Gastrocnemius medialis (tissue), 4 donors: ENCODE measurements at regions not wholly inside any gene's neighbourhood (a gene's known extent, or its start where the extent isn't known, plus 50 kb on each side); places are given as distances from the start of the nearest gene placed in this dataset.

ENCODE experiments used
- POLR2A ChIP-seq, 2 donors: fragments of 450-650 bp; IDR thresholded peaks; one replicate each; pipeline ENCODE4 v1.6.1; 2017; ENCODE audit warnings: antibody characterized with exemption in 2 of 2, mild to moderate bottlenecking in 2 of 2, moderate library complexity in 2 of 2
- TF ChIP-seq, protein P1 (sequence below), 5 experiments: fragments of 450-650 bp in 3 of 5; fragments of 200-600 bp in 2 of 5; sonication (generic) in 2 of 5; IDR thresholded peaks in 4 of 5; conservative IDR thresholded peaks in 1 of 5; 1 replicate in 4 of 5; 2 replicates in 1 of 5; pipeline ENCODE4 v1.5.1; 2016 to 2019; ENCODE audit warnings: antibody characterized with exemption in 5 of 5, mild to moderate bottlenecking in 3 of 5, moderate library complexity in 3 of 5

DNA sequence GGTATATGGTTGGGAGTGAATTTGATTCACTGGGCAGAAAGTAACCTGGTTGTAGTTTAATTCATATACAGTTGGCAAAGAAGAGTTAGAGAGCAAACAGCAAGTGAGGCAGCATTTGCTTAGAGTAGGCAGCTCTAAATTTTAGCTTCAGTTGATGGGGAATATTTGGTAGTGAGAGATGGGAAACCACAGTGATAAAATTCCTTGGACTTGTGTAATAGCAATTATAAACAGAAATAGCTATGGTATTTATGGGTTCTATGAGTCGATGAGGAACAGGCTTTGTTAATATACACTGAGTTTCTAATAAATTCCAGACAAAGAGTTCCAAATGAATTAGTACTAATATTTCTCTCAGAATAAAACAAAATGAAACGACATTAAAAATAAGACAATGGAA, 894.0 kb downstream of the ROBO2 start:
- TF ChIP-seq, protein P1, sequence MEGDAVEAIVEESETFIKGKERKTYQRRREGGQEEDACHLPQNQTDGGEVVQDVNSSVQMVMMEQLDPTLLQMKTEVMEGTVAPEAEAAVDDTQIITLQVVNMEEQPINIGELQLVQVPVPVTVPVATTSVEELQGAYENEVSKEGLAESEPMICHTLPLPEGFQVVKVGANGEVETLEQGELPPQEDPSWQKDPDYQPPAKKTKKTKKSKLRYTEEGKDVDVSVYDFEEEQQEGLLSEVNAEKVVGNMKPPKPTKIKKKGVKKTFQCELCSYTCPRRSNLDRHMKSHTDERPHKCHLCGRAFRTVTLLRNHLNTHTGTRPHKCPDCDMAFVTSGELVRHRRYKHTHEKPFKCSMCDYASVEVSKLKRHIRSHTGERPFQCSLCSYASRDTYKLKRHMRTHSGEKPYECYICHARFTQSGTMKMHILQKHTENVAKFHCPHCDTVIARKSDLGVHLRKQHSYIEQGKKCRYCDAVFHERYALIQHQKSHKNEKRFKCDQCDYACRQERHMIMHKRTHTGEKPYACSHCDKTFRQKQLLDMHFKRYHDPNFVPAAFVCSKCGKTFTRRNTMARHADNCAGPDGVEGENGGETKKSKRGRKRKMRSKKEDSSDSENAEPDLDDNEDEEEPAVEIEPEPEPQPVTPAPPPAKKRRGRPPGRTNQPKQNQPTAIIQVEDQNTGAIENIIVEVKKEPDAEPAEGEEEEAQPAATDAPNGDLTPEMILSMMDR (IDR thresholded peaks at IDR 0.05 in 4 of 5, conservative IDR thresholded peaks at IDR 0.05 in 1 of 5), result no peak
- TF ChIP-seq POLR2A (IDR thresholded peaks at IDR 0.05), result no peak
